Chondrocyte (in vitro differentiated cells): ENCODE measurements at regions not wholly inside any gene's neighbourhood (a gene's known extent, or its start where the extent isn't known, plus 50 kb on each side); places are given as distances from the start of the nearest gene placed in this dataset.

Experiments used
- DNase-seq: peaks from one replicate; pipeline ENCODE4 v3.0.0; 2021; ENCODE audit warnings: mixed read lengths, low spot score
- H3K27ac Mint-ChIP-seq: one replicate; pipeline ENCODE4 v1.8.0; 2021; ENCODE audit warnings: mild to moderate bottlenecking, moderate library complexity, mixed read lengths; ENCODE audit not compliant: unreplicated experiment
- H3K27me3 Mint-ChIP-seq: 2 replicates; pipeline ENCODE4 v1.8.0; 2021; ENCODE audit warnings: low read depth, mixed read lengths
- H3K36me3 Mint-ChIP-seq: 2 replicates; pipeline ENCODE4 v1.8.0; 2021; ENCODE audit warnings: low read depth, mixed read lengths
- H3K4me1 Mint-ChIP-seq: 2 replicates; pipeline ENCODE4 v1.8.0; 2021; ENCODE audit warnings: low read depth, mild to moderate bottlenecking, mixed read lengths
- H3K4me3 Mint-ChIP-seq: one replicate; pipeline ENCODE4 v1.8.0; 2021; ENCODE audit warnings: mild to moderate bottlenecking, moderate library complexity, mixed read lengths; ENCODE audit not compliant: unreplicated experiment
- H3K9me3 Mint-ChIP-seq: 2 replicates; pipeline ENCODE4 v1.8.0; 2021; ENCODE audit warnings: low read depth, mixed read lengths
- CTCF ChIP-seq: fragments of 200-600 bp; sonication (generic); IDR thresholded peaks from 2 replicates; pipeline ENCODE4 v1.5.0; 2021; ENCODE audit warnings: antibody characterized with exemption, mild to moderate bottlenecking, moderate library complexity

GRCh38 chr7:20929199-20929598 is 142.5 kb upstream of the SP8 start:
- no peak for TF ChIP-seq CTCF
- Mint-ChIP-seq H3K4me3 (no peak overlapping the region), H3K36me3 (no peaks in the 10 kb centered on the region), H3K27ac (no peak overlapping the region), H3K27me3 (no peaks in the 10 kb centered on the region), H3K9me3 (peaks cover 26% of the 10 kb centered on the region), H3K4me1 (no peaks in the 10 kb centered on the region)
- DNase-seq, result no peak

- no peak for DNase-seq
- Mint-ChIP-seq H3K4me1 (no peaks in the 10 kb centered on the region), H3K9me3 (peaks cover 4% of the 10 kb centered on the region), H3K27me3 (no peaks in the 10 kb centered on the region), H3K36me3 (no peaks in the 10 kb centered on the region), H3K27ac (no peak overlapping the region), H3K4me3 (no peak overlapping the region)
- no peak for TF ChIP-seq CTCF
Observed at GRCh38 chr7:20931739-20932138, 145.1 kb upstream of the SP8 start.

- no peak for DNase-seq
- no peaks in the 10 kb centered on the region for H3K27me3 Mint-ChIP-seq
- TF ChIP-seq CTCF, result no peak
- H3K9me3 Mint-ChIP-seq, result peaks cover 3% of the 10 kb centered on the region
- H3K4me3 Mint-ChIP-seq, result no peak overlapping the region
- H3K4me1 Mint-ChIP-seq, result no peaks in the 10 kb centered on the region
- no peak overlapping the region for H3K27ac Mint-ChIP-seq
- H3K36me3 Mint-ChIP-seq, result no peaks in the 10 kb centered on the region
Observed at GRCh38 chr7:20932785-20933527, 146.3 kb upstream of the SP8 start.

GRCh38 chr7:20945451-20945850 is 158.8 kb upstream of the SP8 start:
- DNase-seq, result no peak
- Mint-ChIP-seq H3K27ac (no peak overlapping the region), H3K36me3 (no peaks in the 10 kb centered on the region)

GRCh38 chr7:20952916-20953315 is 166.2 kb upstream of the SP8 start:
- TF ChIP-seq CTCF, result no peak
- no peaks in the 10 kb centered on the region for H3K27me3 Mint-ChIP-seq
- peaks cover 11% of the 10 kb centered on the region for H3K9me3 Mint-ChIP-seq
- H3K36me3 Mint-ChIP-seq, result no peaks in the 10 kb centered on the region
- DNase-seq, result no peak
- H3K4me3 Mint-ChIP-seq, result no peak overlapping the region
- H3K27ac Mint-ChIP-seq, result no peak overlapping the region
- H3K4me1 Mint-ChIP-seq, result peaks cover 8% of the 10 kb centered on the region

More at GRCh38 chr7:20945451-20945850, 158.8 kb upstream of the SP8 start:
- H3K9me3 Mint-ChIP-seq, result peaks cover 28% of the 10 kb centered on the region
- no peaks in the 10 kb centered on the region for H3K27me3 Mint-ChIP-seq
- H3K4me3 Mint-ChIP-seq, result no peak overlapping the region
- no peaks in the 10 kb centered on the region for H3K4me1 Mint-ChIP-seq
- TF ChIP-seq CTCF, result no peak
